GM12875 (cell line): ENCODE measurements at regions not wholly inside any gene's neighbourhood (a gene's known extent, or its start where the extent isn't known, plus 50 kb on each side); places are given as distances from the start of the nearest gene placed in this dataset.

Experiments used
- H3K4me3 ChIP-seq: one replicate; pipeline ENCODE4 v1.5.1; 2011; ENCODE audit warnings: low read depth, low read length, control low read depth
- TF ChIP-seq, protein P1 (sequence below): IDR thresholded peaks from 2 replicates; pipeline ENCODE4 v1.5.1; 2011; ENCODE audit warnings: low read depth, mild to moderate bottlenecking, control low read depth, inconsistent platforms, low read length, moderate library complexity, borderline replicate concordance; ENCODE audit not compliant: insufficient read depth

- H3K4me3 ChIP-seq, result no peak overlapping the region
- TF ChIP-seq, protein P1, sequence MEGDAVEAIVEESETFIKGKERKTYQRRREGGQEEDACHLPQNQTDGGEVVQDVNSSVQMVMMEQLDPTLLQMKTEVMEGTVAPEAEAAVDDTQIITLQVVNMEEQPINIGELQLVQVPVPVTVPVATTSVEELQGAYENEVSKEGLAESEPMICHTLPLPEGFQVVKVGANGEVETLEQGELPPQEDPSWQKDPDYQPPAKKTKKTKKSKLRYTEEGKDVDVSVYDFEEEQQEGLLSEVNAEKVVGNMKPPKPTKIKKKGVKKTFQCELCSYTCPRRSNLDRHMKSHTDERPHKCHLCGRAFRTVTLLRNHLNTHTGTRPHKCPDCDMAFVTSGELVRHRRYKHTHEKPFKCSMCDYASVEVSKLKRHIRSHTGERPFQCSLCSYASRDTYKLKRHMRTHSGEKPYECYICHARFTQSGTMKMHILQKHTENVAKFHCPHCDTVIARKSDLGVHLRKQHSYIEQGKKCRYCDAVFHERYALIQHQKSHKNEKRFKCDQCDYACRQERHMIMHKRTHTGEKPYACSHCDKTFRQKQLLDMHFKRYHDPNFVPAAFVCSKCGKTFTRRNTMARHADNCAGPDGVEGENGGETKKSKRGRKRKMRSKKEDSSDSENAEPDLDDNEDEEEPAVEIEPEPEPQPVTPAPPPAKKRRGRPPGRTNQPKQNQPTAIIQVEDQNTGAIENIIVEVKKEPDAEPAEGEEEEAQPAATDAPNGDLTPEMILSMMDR, result no peak
Measured at GRCh38 chr17:51347851-51348584, 87.7 kb downstream of the UTP18 start.

GRCh38 chr17:51351080-51351479, 90.7 kb downstream of the UTP18 start:
- H3K4me3 ChIP-seq, result no peak overlapping the region
- TF ChIP-seq, protein P1, result no peak

DNA sequence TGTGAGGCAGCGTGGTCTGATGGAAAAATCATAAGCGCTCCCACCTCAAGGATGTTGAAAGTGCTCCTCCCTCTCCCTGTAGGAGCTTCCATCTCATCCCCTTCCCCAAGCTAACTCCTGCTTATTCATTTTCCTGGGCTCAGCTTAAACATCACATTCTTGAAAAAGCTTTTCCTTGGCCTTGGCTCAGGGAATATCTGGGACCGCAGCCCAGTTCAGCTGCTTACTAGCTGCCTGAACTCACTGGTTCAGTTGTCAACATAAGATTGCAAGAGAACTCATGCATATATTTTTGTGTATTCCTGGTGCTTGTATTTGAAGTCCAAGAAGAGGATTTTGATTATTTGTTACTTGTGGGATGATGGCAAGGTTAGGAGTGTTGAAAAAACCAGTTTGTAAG, 91.5 kb downstream of the UTP18 start:
- TF ChIP-seq, protein P1, result no peak
- H3K4me3 ChIP-seq, result no peak overlapping the region

GRCh38 chr17:51352798-51353197, 92.5 kb downstream of the UTP18 start:
- no peak overlapping the region for H3K4me3 ChIP-seq
- TF ChIP-seq, protein P1, result no peak

GRCh38 chr17:51353296-51353695, 93.0 kb downstream of the UTP18 start:
- TF ChIP-seq, protein P1, result no peak
- H3K4me3 ChIP-seq, result no peak overlapping the region

DNA sequence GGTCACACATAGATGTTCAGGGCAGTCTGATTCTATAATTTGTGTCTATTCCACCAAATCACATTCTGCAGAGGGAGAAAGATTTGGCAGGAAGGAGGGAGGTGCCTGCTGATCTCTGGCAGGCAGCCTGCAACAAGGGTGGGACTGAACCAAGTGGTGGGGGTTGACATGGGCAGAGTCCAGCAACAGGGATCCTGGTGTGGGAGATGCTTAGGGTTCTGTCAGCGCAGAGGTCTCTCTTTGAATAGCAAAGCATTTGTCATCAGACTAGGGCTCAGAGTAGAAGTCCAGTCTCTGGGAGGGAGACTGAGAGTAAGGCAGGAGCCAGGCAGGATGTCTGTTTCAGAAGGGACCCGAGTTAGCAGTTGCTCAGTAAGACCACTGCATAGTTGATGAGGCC, 94.6 kb downstream of the UTP18 start:
- H3K4me3 ChIP-seq, result no peak overlapping the region
- TF ChIP-seq, protein P1, result no peak

DNA sequence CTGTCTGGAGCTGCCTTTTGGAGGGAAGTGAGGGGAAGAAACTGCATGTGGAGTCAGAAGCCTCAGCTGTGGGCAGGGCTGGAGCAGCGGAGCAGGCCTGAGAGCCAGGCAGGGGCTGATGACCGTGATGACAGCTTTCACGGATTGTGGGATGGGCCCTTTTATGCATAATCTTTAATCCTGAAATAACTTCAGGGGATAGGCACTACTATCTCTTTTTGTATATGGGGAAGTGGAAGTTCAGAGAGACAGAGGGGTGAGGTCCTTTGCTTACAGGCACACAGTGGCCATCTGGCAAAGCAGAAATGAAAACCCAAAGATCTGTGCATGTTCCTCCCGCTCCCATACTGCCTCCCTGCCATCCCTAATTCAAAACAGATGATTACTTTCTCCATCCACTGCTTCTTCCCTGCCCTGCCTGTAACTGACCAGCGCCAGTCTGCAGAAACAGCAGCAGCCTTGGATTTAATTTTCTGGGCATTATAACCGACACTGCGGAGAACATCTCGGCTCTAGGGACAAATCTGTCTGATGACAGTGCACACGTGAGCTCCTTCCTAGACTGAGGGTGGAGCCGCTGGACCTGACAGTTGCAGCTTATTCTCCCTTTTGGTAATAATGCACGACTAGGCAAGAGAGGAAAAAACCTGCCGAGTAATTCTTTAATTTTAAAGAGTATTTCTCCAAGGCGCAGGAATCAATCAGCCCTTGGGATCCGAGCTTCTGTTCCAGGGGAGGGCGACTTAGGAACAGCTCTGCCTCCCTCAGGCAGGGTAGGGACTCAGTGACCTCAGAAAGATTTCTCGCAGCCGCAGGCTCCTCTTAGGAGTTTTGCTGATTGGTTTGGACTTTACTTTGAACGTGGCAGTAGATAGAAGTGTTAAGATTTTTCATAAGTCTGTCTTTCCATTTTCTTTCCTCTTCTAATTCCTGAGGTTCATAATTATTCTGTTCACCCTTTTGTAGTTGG, 95.4 kb downstream of the UTP18 start:
- TF ChIP-seq, protein P1, result no peak
- no peak overlapping the region for H3K4me3 ChIP-seq
